NCI-H2196 (cell line): ENCODE measurements at regions not wholly inside any gene's neighbourhood (a gene's known extent, or its start where the extent isn't known, plus 50 kb on each side); places are given as distances from the start of the nearest gene placed in this dataset.
"Not testable (repeated sequence)": the region's sequence is repeated elsewhere in the genome, so short reads cannot be mapped to it uniquely, and the experiment has no call there.

Source experiments
- DNase-seq: peaks from one replicate; lab custom pipeline; 2025; ENCODE audit not compliant: unreplicated experiment; lab: John Stamatoyannopoulos, UW

- no peak for DNase-seq
Observed at GRCh38 chr6:117761610-117762009, 86.3 kb downstream of the NUS1 start.

GRCh38 chr6:117771403-117771802 lies 96.1 kb downstream of the NUS1 start:
- no peak for DNase-seq

GRCh38 chr6:117776441-117776840 lies 101.2 kb downstream of the NUS1 start:
- DNase-seq = no peak

GRCh38 chr6:117781550-117781949 lies 106.3 kb downstream of the NUS1 start:
- DNase-seq = no peak

GRCh38 chr6:117783279-117783678 lies 108.0 kb downstream of the NUS1 start:
- DNase-seq = no peak

- DNase-seq = no peak
Observed at GRCh38 chr6:117791012-117791411, 115.7 kb downstream of the NUS1 start.

GRCh38 chr6:117795234-117795633 lies 111.8 kb upstream of the SLC35F1 start:
- no peak for DNase-seq

GRCh38 chr6:117798819-117799218 lies 108.2 kb upstream of the SLC35F1 start:
- not testable (repeated sequence) for DNase-seq

GRCh38 chr6:117810269-117810668 lies 96.8 kb upstream of the SLC35F1 start:
- DNase-seq = no peak

- DNase-seq = no peak
Observed at GRCh38 chr6:117817499-117817898, 89.6 kb upstream of the SLC35F1 start.

GRCh38 chr6:117817992-117818391 lies 89.1 kb upstream of the SLC35F1 start:
- no peak for DNase-seq

- no peak for DNase-seq
Observed at GRCh38 chr6:117818449-117818848, 88.6 kb upstream of the SLC35F1 start.

GRCh38 chr6:117829594-117830319 lies 77.3 kb upstream of the SLC35F1 start:
- no peak for DNase-seq

GRCh38 chr6:117837261-117837660 lies 69.8 kb upstream of the SLC35F1 start:
- no peak for DNase-seq

GRCh38 chr6:117840541-117840983 lies 66.5 kb upstream of the SLC35F1 start:
- peak; percentile 19 for DNase-seq

- no peak for DNase-seq
Observed at GRCh38 chr6:117847912-117848311, 59.2 kb upstream of the SLC35F1 start.

- DNase-seq = no peak
Observed at GRCh38 chr6:117849087-117849486, 58.0 kb upstream of the SLC35F1 start.
